ENCODE measurements at regions not wholly inside any gene's neighbourhood (a gene's known extent, or its start where the extent isn't known, plus 50 kb on each side); places are given as distances from the start of the nearest gene placed in this dataset.

- no peak overlapping the region for H3K4me3 ChIP-seq (ENCODE audit: control insufficient read depth, low read depth, low read length)
- no peak for TF ChIP-seq CTCF (conservative IDR thresholded peaks at IDR 0.05; ENCODE audit: control insufficient read depth, insufficient read depth, low read depth, low read length)
- no peak for DNase-seq (ENCODE audit: low read depth)
Measured at GRCh38 chr10:55065185-55065584, 264.2 kb upstream of the PCDH15 start.

DNA sequence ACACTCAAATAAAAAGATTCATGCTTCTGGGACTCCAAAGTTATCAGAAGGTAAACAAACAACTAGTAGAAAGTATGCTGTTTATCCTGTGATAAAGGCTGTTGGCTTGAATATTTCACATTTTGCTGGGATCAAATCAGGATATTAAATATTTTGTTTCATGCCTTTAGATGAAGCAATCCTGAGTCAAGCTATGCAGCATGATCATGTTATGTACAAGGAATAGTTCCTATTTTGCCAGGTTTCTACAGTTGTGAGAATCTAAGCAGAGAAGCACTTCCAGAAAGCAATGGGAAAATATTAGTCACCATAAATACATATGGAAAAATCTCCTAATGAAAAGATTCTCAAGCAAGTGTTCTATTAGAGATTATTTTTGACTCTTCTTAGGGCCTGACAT lies 262.8 kb upstream of the PCDH15 start:
- no peak for TF ChIP-seq CTCF (conservative IDR thresholded peaks at IDR 0.05; ENCODE audit: control insufficient read depth, insufficient read depth, low read depth, low read length)
- no peak for DNase-seq (ENCODE audit: low read depth)
- H3K4me3 ChIP-seq (ENCODE audit: control insufficient read depth, low read depth, low read length), result no peak overlapping the region

DNA sequence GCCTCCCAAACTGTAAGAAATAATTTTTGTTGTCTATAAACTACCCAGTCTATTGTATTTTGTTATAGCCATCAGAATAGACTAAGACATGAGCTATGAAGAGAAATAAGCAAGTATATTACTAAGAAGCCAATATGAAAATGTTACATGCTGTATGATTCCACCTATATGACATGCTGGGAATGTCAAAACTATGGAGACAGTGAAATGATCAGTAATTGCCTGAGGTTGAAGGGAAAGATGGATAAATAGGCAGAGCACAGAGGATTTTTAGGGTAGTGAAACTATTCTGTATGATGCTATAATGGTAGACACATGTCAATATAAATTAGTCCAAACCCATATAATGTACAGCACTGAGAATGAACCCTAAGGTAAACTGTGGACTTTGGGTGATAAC lies 261.3 kb upstream of the PCDH15 start:
- no peak for DNase-seq (ENCODE audit: low read depth)
- no peak for TF ChIP-seq CTCF (conservative IDR thresholded peaks at IDR 0.05; ENCODE audit: control insufficient read depth, insufficient read depth, low read depth, low read length)
- H3K4me3 ChIP-seq (ENCODE audit: control insufficient read depth, low read depth, low read length), result no peak overlapping the region

- no peak for TF ChIP-seq CTCF (conservative IDR thresholded peaks at IDR 0.05; ENCODE audit: control insufficient read depth, insufficient read depth, low read depth, low read length)
- no peak for DNase-seq (ENCODE audit: low read depth)
- no peak overlapping the region for H3K4me3 ChIP-seq (ENCODE audit: control insufficient read depth, low read depth, low read length)
Measured at GRCh38 chr10:55058800-55059199, 257.8 kb upstream of the PCDH15 start.

DNA sequence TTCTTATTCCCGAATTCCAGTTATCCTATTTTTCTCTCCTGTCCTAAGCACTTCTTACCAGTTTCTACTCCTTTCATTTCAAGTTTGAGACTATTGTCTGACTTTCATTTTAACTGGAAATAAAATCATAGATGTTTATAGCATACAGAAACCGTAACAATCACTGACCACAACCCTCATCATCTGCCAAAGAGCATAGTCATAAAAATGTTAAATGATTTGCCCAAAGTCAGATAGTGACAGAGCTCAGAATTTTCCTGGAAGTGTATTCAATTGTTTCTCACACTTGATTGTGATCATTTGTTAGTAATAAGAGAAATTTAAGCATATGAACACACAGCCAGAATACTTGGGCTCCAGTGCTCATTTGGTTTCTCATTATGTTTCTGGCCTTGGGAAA lies 250.5 kb upstream of the PCDH15 start:
- H3K4me3 ChIP-seq (ENCODE audit: control insufficient read depth, low read depth, low read length), result no peak overlapping the region
- TF ChIP-seq CTCF (conservative IDR thresholded peaks at IDR 0.05; ENCODE audit: control insufficient read depth, insufficient read depth, low read depth, low read length), result no peak
- no peak for DNase-seq (ENCODE audit: low read depth)

- DNase-seq (ENCODE audit: low read depth), result no peak
- TF ChIP-seq CTCF (conservative IDR thresholded peaks at IDR 0.05; ENCODE audit: control insufficient read depth, insufficient read depth, low read depth, low read length), result no peak
- H3K4me3 ChIP-seq (ENCODE audit: control insufficient read depth, low read depth, low read length), result no peak overlapping the region
Measured at GRCh38 chr10:55048830-55049498, 247.9 kb upstream of the PCDH15 start.

GRCh38 chr10:55043540-55043939 lies 242.5 kb upstream of the PCDH15 start:
- TF ChIP-seq CTCF (conservative IDR thresholded peaks at IDR 0.05; ENCODE audit: control insufficient read depth, insufficient read depth, low read depth, low read length), result no peak
- DNase-seq (ENCODE audit: low read depth), result no peak

More at GRCh38 chr10:55043540-55043939, 242.5 kb upstream of the PCDH15 start:
- H3K4me3 ChIP-seq (ENCODE audit: control insufficient read depth, low read depth, low read length), result no peak overlapping the region

Measured in fibroblast of mammary gland (primary cell).